ENCODE measurements at regions not wholly inside any gene's neighbourhood (a gene's known extent, or its start where the extent isn't known, plus 50 kb on each side); places are given as distances from the start of the nearest gene placed in this dataset.

DNA sequence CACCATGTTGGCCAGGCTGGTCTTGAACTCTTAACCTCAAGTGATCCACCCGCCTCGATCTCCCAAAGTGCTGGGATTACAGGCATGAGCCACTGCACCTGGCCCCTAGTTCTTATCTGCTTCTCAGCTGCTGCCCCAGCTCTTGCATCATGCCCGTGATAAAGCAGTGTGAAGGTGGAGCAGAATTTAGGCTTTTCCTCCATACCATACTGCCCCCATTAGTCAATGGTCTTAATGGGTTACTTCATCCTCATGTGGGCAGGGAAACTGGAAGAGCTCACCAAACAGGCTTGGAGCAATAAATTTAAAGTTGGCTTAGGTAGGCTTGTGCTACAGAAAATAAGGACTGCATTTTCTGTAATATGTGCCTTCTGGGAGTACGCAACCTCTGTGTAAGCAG, 636.9 kb upstream of the BOD1L1 start:
- Mint-ChIP-seq H3K4me1 (no peaks in the 10 kb centered on the region), H3K27me3 (peaks cover 3% of the 10 kb centered on the region), H3K36me3 (ENCODE audit: low read depth) (no peaks in the 10 kb centered on the region), H3K27ac (no peak overlapping the region), H3K4me3 (no peak overlapping the region), H3K9me3 (no peaks in the 10 kb centered on the region)
- no peak for ATAC-seq (replicated peaks)

DNA sequence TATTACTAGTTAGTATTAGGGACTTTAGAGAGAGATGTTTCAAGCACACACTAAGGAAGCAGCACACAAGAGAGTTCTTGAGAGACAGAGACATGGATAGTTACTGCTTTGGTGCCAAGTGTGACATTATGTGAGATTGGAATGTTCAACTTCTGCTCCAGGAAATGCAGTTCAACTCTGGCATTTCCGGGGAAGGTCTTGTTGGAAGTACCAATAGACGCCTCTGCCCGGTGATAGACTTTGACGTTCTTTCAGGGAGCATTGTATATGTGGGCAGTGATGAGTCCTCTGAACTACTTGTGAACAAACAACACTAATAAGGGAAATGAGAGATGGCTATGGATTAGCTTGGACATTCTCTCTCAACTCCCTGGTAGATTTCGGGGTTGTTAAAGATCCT, 638.1 kb upstream of the BOD1L1 start:
- ATAC-seq (replicated peaks): no peak
- H3K36me3 Mint-ChIP-seq (ENCODE audit: low read depth): no peaks in the 10 kb centered on the region
- no peak overlapping the region for H3K4me3 Mint-ChIP-seq
- H3K9me3 Mint-ChIP-seq: no peaks in the 10 kb centered on the region
- peaks cover 3% of the 10 kb centered on the region for H3K27me3 Mint-ChIP-seq
- no peaks in the 10 kb centered on the region for H3K4me1 Mint-ChIP-seq
- H3K27ac Mint-ChIP-seq: no peak overlapping the region

DNA sequence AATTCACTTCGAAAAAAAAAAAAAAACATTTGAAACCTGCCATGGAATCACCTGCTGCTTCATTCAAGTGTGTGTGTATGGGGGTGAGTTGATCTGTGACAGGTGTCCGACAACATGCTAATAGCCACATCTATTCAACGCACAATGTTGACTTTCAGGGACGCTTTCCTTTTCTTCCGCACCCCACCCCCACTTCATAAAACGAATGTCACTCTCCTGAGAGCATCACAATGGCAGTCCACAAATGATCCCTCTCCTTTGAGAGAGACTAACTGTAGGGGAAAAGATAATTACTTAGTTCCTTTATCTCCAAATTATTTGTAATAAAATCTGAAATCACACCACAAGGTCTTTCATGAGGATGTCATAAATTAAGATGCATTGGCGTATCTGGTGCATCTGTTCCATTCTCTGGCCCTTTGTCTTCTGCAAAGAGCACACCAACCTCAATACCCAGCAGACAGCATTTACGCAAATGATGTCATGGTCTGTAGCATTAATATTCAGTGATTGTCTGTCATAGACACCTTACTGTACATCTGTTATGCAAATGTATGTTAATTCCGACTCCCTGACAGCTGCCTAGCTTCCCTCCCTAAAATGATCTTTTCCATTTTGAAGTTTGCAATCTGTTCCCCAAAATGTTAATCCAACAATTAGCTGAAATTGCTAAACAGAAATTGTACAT, 640.0 kb upstream of the BOD1L1 start:
- no peaks in the 10 kb centered on the region for H3K36me3 Mint-ChIP-seq (ENCODE audit: low read depth)
- no peak overlapping the region for H3K4me3 Mint-ChIP-seq
- no peak overlapping the region for H3K27ac Mint-ChIP-seq
- H3K9me3 Mint-ChIP-seq: no peaks in the 10 kb centered on the region
- ATAC-seq (replicated peaks): no peak
- H3K27me3 Mint-ChIP-seq: peaks cover 3% of the 10 kb centered on the region
- H3K4me1 Mint-ChIP-seq: no peaks in the 10 kb centered on the region

DNA sequence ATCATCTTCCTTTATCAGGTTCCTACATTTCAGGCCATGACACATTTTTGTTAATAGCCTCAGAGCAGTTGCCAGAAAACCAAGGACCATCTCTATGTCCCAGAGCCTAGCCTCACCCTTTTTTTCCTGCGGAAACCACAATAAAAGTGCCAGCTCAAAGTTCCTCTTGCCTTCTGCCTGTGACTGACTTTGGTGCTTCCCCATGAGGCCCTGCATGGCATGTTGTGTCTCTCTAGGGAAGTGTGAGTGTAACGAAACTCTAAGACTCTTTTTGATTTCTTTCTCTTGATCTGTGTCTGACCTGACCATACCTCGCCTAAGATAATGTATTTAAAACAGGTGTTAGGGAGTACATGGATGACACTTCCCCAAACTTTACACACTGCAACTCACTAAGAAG, 642.3 kb upstream of the BOD1L1 start:
- Mint-ChIP-seq H3K36me3 (ENCODE audit: low read depth) (no peaks in the 10 kb centered on the region), H3K27ac (no peak overlapping the region), H3K27me3 (peaks cover 3% of the 10 kb centered on the region), H3K4me1 (no peaks in the 10 kb centered on the region), H3K9me3 (no peaks in the 10 kb centered on the region), H3K4me3 (no peak overlapping the region)
- no peak for ATAC-seq (replicated peaks)

DNA sequence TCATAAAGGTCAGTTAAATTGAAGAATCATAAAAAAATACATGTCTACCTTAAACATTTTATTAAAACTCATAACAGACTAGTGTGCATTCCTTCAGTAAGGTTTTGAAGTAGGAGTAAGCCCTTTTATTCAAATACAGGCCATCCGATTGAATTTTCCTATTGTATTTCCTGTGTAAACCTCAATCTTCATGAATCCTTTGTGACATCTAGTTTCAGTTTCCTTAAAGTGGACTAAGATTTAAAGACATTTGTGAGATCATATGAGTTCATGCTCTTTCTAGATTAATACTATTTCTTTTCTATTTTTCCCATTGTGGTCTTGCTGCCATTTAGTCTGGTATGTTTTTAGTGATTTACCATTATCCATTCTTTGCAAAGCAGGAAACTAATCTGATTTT, 644.7 kb upstream of the BOD1L1 start:
- H3K9me3 Mint-ChIP-seq: no peaks in the 10 kb centered on the region

DNA sequence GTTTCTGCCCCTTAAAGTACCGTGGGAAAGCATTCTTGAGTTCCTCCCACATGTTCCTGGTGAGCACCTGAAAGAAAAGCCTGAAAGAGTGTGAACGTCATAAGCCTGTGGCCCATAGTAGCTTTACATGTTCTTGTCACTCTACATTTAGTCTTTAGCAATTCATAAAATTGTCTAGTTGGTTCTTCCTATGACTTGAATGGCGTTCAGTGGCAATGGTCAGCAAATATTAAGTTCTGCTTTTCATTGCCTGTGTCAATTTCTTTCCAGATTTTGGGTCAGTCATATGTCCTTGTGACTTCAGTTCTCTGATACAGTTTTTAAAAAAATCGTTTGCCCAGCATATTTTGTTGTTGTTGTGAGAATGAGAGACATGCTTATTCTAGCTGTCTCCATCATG, 650.0 kb upstream of the BOD1L1 start:
- H3K27ac Mint-ChIP-seq: no peak overlapping the region
- no peak overlapping the region for H3K4me3 Mint-ChIP-seq
- H3K27me3 Mint-ChIP-seq: no peaks in the 10 kb centered on the region
- no peaks in the 10 kb centered on the region for H3K4me1 Mint-ChIP-seq
- H3K36me3 Mint-ChIP-seq (ENCODE audit: low read depth): no peaks in the 10 kb centered on the region
- no peaks in the 10 kb centered on the region for H3K9me3 Mint-ChIP-seq
- no peak for ATAC-seq (replicated peaks)

More for the DNA sequence above, 644.7 kb upstream of the BOD1L1 start:
- Mint-ChIP-seq H3K27ac (no peak overlapping the region), H3K4me1 (no peaks in the 10 kb centered on the region), H3K36me3 (ENCODE audit: low read depth) (no peaks in the 10 kb centered on the region), H3K27me3 (peaks cover 3% of the 10 kb centered on the region), H3K4me3 (no peak overlapping the region)
- no peak for ATAC-seq (replicated peaks)

DNA sequence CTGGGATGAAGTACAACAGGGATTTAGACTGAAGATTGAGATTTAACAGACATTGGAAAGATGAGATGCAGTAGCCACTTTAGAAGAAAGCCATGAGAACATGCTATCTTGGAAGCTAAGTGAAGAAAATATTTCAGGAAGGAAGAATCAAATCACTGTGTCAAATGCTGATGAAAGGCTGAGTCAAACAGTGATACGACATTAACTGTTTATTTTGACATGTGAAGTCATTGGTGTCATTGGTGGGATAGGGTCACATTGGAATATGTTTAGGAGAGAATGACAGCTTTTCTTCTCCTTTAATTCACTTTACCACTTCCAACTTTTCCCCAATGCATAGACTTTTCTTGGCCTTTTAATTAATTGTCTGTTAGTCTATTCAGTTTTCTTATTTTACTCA, 653.0 kb upstream of the BOD1L1 start:
- no peak for ATAC-seq (replicated peaks)
- Mint-ChIP-seq H3K27ac (no peak overlapping the region), H3K4me1 (no peaks in the 10 kb centered on the region), H3K36me3 (ENCODE audit: low read depth) (no peaks in the 10 kb centered on the region), H3K4me3 (no peak overlapping the region), H3K9me3 (no peaks in the 10 kb centered on the region), H3K27me3 (no peaks in the 10 kb centered on the region)

DNA sequence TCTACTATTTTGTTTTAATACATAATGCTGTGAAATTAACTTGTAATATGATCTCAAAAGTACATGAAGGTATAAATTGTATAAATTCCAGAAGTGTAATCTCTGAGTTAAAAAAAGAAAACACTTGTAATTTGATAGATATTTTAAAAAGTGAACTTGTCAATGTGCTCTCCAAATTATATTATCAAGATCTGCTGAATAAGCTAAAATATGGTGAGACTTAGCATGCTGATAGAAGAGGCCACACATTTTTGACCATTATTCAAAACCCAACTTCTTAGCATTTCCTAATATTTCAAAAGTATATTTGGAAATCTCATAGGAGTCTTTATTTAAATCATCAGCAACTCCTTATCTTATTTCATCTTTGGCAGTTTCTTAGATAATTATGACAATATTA, 657.1 kb upstream of the BOD1L1 start:
- Mint-ChIP-seq H3K4me1 (no peaks in the 10 kb centered on the region), H3K27me3 (no peaks in the 10 kb centered on the region), H3K36me3 (ENCODE audit: low read depth) (no peaks in the 10 kb centered on the region), H3K4me3 (no peak overlapping the region), H3K9me3 (peaks cover 6% of the 10 kb centered on the region), H3K27ac (no peak overlapping the region)
- ATAC-seq (replicated peaks): no peak

DNA sequence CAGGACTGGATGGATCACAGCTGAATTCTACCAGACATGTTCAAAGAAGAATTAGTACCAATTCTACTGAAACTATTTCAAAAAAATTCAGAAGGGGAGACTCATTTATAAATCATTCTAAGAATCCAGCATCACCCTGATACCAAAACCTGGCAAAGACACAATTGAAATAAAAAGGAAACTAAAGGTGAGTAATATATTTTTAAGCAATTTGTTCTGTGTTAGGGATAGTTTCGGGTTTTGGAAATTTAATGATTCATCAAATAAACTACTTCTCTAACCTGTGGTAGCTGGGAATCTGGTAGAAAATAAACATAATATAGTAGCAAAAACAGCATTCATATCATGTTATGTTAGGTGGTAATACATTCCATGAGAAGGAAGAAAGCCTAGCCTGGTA, 662.2 kb upstream of the BOD1L1 start:
- Mint-ChIP-seq H3K4me3 (no peak overlapping the region), H3K27ac (no peak overlapping the region), H3K36me3 (ENCODE audit: low read depth) (no peaks in the 10 kb centered on the region), H3K27me3 (peaks cover 3% of the 10 kb centered on the region), H3K9me3 (peaks cover 9% of the 10 kb centered on the region), H3K4me1 (no peaks in the 10 kb centered on the region)
- ATAC-seq (replicated peaks): no peak

DNA sequence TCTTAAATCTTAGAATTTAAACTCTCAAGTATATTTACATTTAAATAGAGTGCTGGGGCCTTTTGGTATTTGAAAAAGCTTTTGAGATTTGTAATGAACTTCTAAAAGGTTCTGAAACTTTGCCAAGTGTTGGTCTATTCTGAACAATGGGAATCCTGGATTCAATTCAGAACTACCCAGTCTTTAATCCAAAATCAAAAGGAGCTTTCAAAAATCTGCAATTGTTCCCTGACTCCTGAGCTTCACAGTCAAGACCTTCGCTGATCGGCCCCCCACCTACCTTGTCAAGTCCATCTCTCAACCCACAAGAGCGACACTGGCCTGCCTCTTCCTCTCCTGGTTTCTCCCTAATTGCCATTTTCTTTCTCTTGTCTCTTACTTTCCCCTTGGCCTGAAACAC, 666.1 kb upstream of the BOD1L1 start:
- H3K4me1 Mint-ChIP-seq: no peaks in the 10 kb centered on the region
- peaks cover 8% of the 10 kb centered on the region for H3K9me3 Mint-ChIP-seq
- no peak overlapping the region for H3K27ac Mint-ChIP-seq
- no peak for ATAC-seq (replicated peaks)
- H3K36me3 Mint-ChIP-seq (ENCODE audit: low read depth): no peaks in the 10 kb centered on the region
- peaks cover 3% of the 10 kb centered on the region for H3K27me3 Mint-ChIP-seq
- H3K4me3 Mint-ChIP-seq: no peak overlapping the region

DNA sequence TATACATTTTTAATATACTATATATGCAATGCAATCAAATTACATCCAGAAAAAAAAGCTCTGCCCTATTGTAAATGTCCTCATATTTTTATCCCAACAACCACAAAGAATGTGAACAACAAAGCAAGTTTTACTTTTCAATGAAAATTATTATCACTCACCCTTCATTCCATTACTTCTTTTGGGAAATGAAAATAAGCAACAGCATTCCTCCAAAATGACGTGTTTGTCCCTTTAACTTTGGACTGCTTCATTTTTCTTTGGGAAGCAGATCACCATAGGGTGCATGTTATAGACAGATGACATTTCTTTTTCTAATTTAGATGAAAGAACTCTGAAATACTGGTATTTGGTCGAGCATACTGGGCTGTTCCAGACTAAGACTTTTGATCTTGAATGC, 667.1 kb upstream of the BOD1L1 start:
- H3K4me3 Mint-ChIP-seq: no peak overlapping the region
- peaks cover 3% of the 10 kb centered on the region for H3K27me3 Mint-ChIP-seq
- peaks cover 8% of the 10 kb centered on the region for H3K9me3 Mint-ChIP-seq
- H3K36me3 Mint-ChIP-seq (ENCODE audit: low read depth): no peaks in the 10 kb centered on the region
- no peak for ATAC-seq (replicated peaks)
- H3K4me1 Mint-ChIP-seq: no peaks in the 10 kb centered on the region
- H3K27ac Mint-ChIP-seq: no peak overlapping the region

DNA sequence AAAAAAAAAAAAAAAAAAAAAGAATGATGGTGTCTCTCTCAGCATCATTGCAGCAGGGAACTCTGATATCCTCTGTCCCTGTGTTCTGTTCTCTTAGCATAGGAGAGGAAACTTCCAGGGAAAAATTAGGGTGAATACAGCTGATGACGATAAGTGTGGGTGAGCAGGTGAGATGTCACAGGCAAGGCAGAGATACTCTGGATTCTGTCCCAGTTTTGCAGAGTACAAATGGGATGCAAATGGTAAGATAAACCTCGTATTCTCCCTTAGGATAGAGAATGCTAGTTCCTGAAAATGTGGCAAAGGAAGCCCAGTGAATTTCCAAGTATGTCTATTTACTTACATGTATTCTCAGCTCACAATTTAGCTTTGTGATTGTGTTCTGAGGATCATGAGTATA, 671.6 kb upstream of the BOD1L1 start:
- no peak for ATAC-seq (replicated peaks)
- Mint-ChIP-seq H3K4me1 (no peaks in the 10 kb centered on the region), H3K9me3 (peaks cover 4% of the 10 kb centered on the region), H3K27me3 (no peaks in the 10 kb centered on the region), H3K36me3 (ENCODE audit: low read depth) (no peaks in the 10 kb centered on the region), H3K27ac (no peak overlapping the region), H3K4me3 (no peak overlapping the region)

DNA sequence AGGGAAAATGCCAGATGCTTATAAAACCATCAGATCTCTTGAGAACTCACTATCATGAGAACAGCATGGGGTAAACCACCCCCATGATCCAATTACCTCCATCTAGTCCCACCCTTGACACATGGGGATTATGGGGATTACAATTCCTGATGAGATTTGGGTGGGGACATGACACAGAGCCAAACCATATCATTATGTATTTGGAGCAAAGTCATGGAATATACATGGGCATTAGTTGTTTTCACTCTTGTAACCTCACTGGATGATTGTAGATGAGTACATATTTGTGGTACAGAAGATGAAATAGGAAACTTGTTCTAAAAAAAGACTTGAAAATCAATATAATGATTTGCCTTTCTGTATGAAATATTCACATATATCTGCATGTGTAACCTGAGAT, 674.5 kb upstream of the BOD1L1 start:
- Mint-ChIP-seq H3K4me1 (no peaks in the 10 kb centered on the region), H3K9me3 (peaks cover 5% of the 10 kb centered on the region), H3K27ac (no peak overlapping the region), H3K4me3 (no peak overlapping the region), H3K36me3 (ENCODE audit: low read depth) (no peaks in the 10 kb centered on the region), H3K27me3 (no peaks in the 10 kb centered on the region)
- no peak for ATAC-seq (replicated peaks)

DNA sequence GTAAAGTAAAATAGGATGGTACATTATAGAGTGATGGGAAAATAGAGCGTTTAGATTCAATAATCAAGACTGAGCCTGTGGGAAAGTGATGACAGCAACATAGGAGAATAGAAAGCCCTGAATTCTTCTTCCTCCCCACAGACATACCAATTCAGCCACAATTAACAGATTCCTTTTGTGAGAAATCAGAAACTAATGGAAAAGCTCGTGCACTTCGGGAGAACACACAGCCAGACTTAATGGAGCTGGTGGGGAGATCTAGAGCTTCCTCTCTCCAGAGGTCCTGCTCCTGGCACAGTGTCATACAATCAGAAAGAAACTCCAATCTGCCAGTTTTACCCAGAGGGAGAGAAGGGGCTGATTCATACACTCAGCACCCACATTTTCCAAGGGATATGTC, 676.3 kb upstream of the BOD1L1 start:
- H3K27me3 Mint-ChIP-seq: no peaks in the 10 kb centered on the region
- no peak for ATAC-seq (replicated peaks)
- H3K27ac Mint-ChIP-seq: no peak overlapping the region
- no peaks in the 10 kb centered on the region for H3K4me1 Mint-ChIP-seq
- H3K9me3 Mint-ChIP-seq: peaks cover 8% of the 10 kb centered on the region
- no peaks in the 10 kb centered on the region for H3K36me3 Mint-ChIP-seq (ENCODE audit: low read depth)
- no peak overlapping the region for H3K4me3 Mint-ChIP-seq

DNA sequence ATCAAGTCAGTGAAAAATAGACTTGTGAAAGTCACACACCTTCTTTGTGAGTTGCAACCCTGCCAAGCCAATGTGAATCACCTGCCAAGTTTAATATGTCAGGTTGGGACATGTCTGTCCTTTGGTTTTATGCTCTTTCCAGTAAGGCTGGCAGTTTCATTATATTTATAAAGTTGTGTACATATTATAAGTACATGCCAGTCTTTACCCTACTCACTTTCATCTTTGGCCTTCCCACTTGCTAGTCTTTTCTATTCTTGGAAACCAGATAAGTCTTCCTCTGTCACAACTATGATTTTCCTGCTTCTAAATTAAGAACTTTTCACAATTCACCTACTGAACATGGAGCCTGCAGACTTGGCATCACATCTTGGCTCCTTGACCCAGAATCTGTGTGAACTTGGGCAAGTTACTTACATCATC, 680.7 kb upstream of the BOD1L1 start:
- Mint-ChIP-seq H3K27me3 (no peaks in the 10 kb centered on the region), H3K9me3 (peaks cover 8% of the 10 kb centered on the region), H3K36me3 (ENCODE audit: low read depth) (no peaks in the 10 kb centered on the region), H3K27ac (no peak overlapping the region), H3K4me3 (no peak overlapping the region), H3K4me1 (no peaks in the 10 kb centered on the region)
- ATAC-seq (replicated peaks): no peak

DNA sequence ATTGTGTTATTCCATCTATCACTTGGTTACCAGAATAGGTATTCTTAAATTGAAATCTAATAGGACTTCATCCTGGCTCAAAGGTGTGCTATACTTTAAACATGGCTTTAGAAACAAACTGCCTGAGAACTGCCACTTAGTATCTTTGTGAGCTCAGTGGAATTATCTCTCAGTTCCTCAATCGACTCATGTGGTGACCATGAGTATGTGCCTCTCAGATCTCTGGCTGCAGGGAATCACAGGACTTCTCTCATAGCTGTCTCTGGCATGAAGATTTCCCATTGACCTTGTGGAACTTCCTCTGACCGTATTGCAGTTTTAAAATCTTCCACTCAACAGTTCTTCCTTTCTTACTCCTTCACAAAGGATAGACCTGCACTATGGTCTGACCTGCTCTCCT, 681.9 kb upstream of the BOD1L1 start:
- Mint-ChIP-seq H3K4me3 (no peak overlapping the region), H3K4me1 (no peaks in the 10 kb centered on the region), H3K27ac (no peak overlapping the region), H3K27me3 (no peaks in the 10 kb centered on the region), H3K36me3 (ENCODE audit: low read depth) (no peaks in the 10 kb centered on the region), H3K9me3 (peaks cover 8% of the 10 kb centered on the region)
- ATAC-seq (replicated peaks): no peak

All from activated T-helper 17 cell treated with anti-CD3 and anti-CD28 coated beads, Interleukin-2, amount 50 U/mL, for 72 hours (primary cell).